B cell (primary cell): ENCODE measurements at regions not wholly inside any gene's neighbourhood (a gene's known extent, or its start where the extent isn't known, plus 50 kb on each side); places are given as distances from the start of the nearest gene placed in this dataset.

Source experiments
- ATAC-seq: fragments of 200-7000 bp; cut with Tn5 transposase; one replicate; pipeline ENCODE4 v1.10.0; 2021; ENCODE audit warnings: low read depth, mild to moderate bottlenecking, moderate number of reproducible peaks, moderate library complexity
- CTCF ChIA-PET: fragments of 350-600 bp; sonication (Branson Sonifier 250); formaldehyde crosslinking; loops from one replicate; lab custom pipeline; 2021; ENCODE audit warnings: antibody characterized with exemption, inconsistent platforms; lab: Charles Lee
- POLR2A ChIA-PET: fragments of 350-600 bp; sonication (Branson Sonifier 250); formaldehyde crosslinking; loops from one replicate; lab custom pipeline; 2021; ENCODE audit warnings: antibody characterized with exemption; lab: Charles Lee
- DNase-seq: peaks from one replicate; pipeline ENCODE4 v3.0.0; 2013
- H2AFZ ChIP-seq: 2 replicates; pipeline ENCODE4 v1.6.1; 2012; ENCODE audit warnings: mild to moderate bottlenecking, low read depth, low read length; ENCODE audit not compliant: insufficient read depth, poor library complexity, severe bottlenecking
- H3K27ac ChIP-seq, 2 donors: 1 replicate in 1 of 2; 2 replicates in 1 of 2; pipeline ENCODE4 v1.5.1; 2012 to 2013; ENCODE audit warnings: low read length in 2 of 2, mild to moderate bottlenecking in 2 of 2, moderate library complexity in 1 of 2
- H3K27me3 ChIP-seq, 4 experiments: fragments of 200-600 bp in 1 of 4; sonication (generic) in 1 of 4; replicated peaks in 1 of 4; 1 replicate in 2 of 4; 2 replicates in 2 of 4; pipeline versions ENCODE4 v1.6.1 to v1.7.0; 2013 to 2016; ENCODE audit warnings: low read length in 3 of 4, mild to moderate bottlenecking in 2 of 4, mixed read lengths in 1 of 4, moderate library complexity in 1 of 4; ENCODE audit not compliant: insufficient read depth in 4 of 4, control insufficient read depth in 3 of 4; ENCODE audit errors: control extremely low read depth in 1 of 4
- H3K36me3 ChIP-seq, 2 experiments: replicated peaks in 1 of 2; 1 replicate in 1 of 2; 2 replicates in 1 of 2; pipeline versions ENCODE4 v1.6.1 to v1.7.1; 2013; ENCODE audit warnings: low read length in 1 of 2; ENCODE audit not compliant: insufficient read depth in 2 of 2, control insufficient read depth in 1 of 2; ENCODE audit errors: control extremely low read depth in 1 of 2, extremely low read depth in 1 of 2
- H3K4me1 ChIP-seq, 2 donors: fragments of 200-600 bp in 1 of 2; sonication (generic) in 1 of 2; 1 replicate in 1 of 2; 2 replicates in 1 of 2; pipeline versions ENCODE4 v1.5.1 to v1.6.1; 2013 to 2017; ENCODE audit warnings: low read length in 2 of 2; ENCODE audit not compliant: control insufficient read depth in 2 of 2, insufficient read depth in 2 of 2
- H3K4me2 ChIP-seq: replicated peaks from 2 replicates; pipeline ENCODE3; 2012; ENCODE audit warnings: mild to moderate bottlenecking, low read depth, low read length; ENCODE audit not compliant: poor library complexity, severe bottlenecking
- H3K4me3 ChIP-seq, 5 experiments: fragments of 200-600 bp in 1 of 5; sonication (generic) in 1 of 5; 1 replicate in 3 of 5; 2 replicates in 2 of 5; pipeline versions ENCODE4 v1.5.1 to v1.7.0; 2011 to 2016; ENCODE audit warnings: low read length in 4 of 5, mild to moderate bottlenecking in 4 of 5, low read depth in 2 of 5, control low read depth in 1 of 5, moderate library complexity in 1 of 5; ENCODE audit not compliant: insufficient read depth in 1 of 5; ENCODE audit errors: control extremely low read depth in 1 of 5, extremely low read depth in 1 of 5
- H3K79me2 ChIP-seq: fragments of 200-600 bp; sonication (generic); one replicate; pipeline ENCODE4 v1.6.0; 2016; ENCODE audit warnings: low read length; ENCODE audit not compliant: control insufficient read depth, insufficient read depth
- H3K9ac ChIP-seq: fragments of 200-600 bp; sonication (generic); 2 replicates; pipeline ENCODE4 v1.6.1; 2017; ENCODE audit warnings: mild to moderate bottlenecking, low read length, moderate library complexity
- H3K9me3 ChIP-seq, 3 donors: one replicate each; pipeline versions ENCODE4 v1.6.1 to v1.7.1; 2013; ENCODE audit warnings: low read length in 2 of 3; ENCODE audit not compliant: control insufficient read depth in 2 of 3, insufficient read depth in 1 of 3; ENCODE audit errors: control extremely low read depth in 1 of 3
- H4K20me1 ChIP-seq: 2 replicates; pipeline ENCODE4 v1.6.0; 2012; ENCODE audit warnings: mild to moderate bottlenecking, low read length; ENCODE audit not compliant: insufficient read depth, control insufficient read depth, poor library complexity, severe bottlenecking
- H3K27ac Mint-ChIP-seq: one replicate; pipeline ENCODE4 v1.8.0; 2021; ENCODE audit warnings: mixed read lengths
- H3K27me3 Mint-ChIP-seq: one replicate; pipeline ENCODE4 v1.8.0; 2021; ENCODE audit warnings: mixed read lengths
- H3K4me1 Mint-ChIP-seq: one replicate; pipeline ENCODE4 v1.8.0; 2021; ENCODE audit warnings: mixed read lengths
- H3K4me3 Mint-ChIP-seq: one replicate; pipeline ENCODE4 v1.8.0; 2021; ENCODE audit warnings: mixed read lengths
- H3K9me3 Mint-ChIP-seq: one replicate; pipeline ENCODE4 v1.8.0; 2022; ENCODE audit warnings: mixed read lengths; ENCODE audit not compliant: insufficient read depth
- EZH2 ChIP-seq: IDR thresholded peaks from 2 replicates; pipeline ENCODE4 v1.6.1; 2012; ENCODE audit warnings: borderline replicate concordance, low read depth, mild to moderate bottlenecking, moderate library complexity, low read length; ENCODE audit not compliant: insufficient read depth, poor library complexity, severe bottlenecking
- WGBS: methylation state at CpG from one replicate; pipeline ENCODE4 v1.1.5; 2013; ENCODE audit warnings: missing lambda C conversion rate; ENCODE audit not compliant: insufficient coverage; 5-methylcytosine and 5-hydroxymethylcytosine counted together
- intact Hi-C: fragments of 100-400 bp; cut with micrococcal nuclease; formaldehyde crosslinking; loops from one replicate; pipeline ENCODE4 v1.10.0; 2022
- TF ChIP-seq, protein P1 (sequence below): fragments of 200-600 bp; IDR thresholded peaks from one replicate; pipeline ENCODE4 v1.8.0; 2022; ENCODE audit warnings: antibody characterized with exemption, mild to moderate bottlenecking

DNA sequence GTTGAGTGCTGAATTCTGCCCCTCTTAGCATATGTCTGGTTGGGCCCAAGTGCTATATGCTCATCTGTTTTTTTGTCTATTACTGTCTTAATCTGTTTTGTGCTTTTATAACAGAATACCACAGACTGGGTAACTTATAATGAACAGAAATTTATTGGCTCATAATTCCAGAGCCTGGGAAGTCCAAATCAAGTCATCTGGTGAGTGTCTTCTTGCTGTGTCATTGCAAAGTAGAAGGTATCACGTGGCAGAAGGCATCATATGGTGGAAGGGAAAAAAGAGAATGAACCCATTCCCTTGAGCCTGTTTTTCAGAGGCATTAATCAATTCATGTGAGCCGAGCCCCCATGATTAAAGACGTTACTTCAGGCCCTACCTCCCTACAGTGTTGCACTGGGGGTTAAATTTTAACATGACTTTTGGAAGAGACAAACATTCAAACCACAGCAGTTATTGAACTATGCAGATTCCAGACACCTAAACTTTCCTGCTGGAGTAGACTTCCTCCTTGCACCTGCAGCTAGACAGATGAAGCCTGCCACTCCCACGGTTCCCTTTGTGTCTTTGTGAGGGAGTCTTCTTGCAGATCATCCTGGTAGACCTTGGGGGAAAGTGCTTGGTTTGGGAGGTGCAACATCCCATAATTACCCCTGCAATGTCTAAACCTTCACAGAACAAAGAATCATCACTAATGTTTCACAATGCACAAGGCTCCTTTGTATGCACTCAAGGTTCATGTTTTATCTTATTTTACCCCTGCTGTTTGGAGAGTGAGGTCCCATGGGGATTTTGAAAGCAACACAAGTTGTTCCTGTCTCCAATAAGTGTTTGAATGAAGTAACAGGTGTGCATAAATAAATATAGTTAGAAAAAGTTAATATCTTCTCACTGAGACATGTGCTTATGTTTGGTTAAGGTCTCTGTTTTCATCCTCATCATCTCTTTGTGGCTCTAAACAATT lies 64.7 kb upstream of the XCR1 start:
- Mint-ChIP-seq H3K9me3 (peaks cover 2% of the 10 kb centered on the region), H3K4me1 (peaks cover 84% of the 10 kb centered on the region), H3K27me3 (no peaks in the 10 kb centered on the region), H3K27ac (peak overlapping the region; percentile 47), H3K4me3 (peak overlapping the region; percentile 43)
- peak; percentile 47 for DNase-seq
- Histone ChIP-seq H3K36me3 (no peaks in the 10 kb centered on the region), H2AFZ (no peak overlapping the region), H3K9ac (peak overlapping the region; percentile 7), H3K27ac (no peak overlapping the region), H4K20me1 (no peaks in the 10 kb centered on the region), H3K4me2 (peak overlapping the region; percentile 50), H3K27me3 (no peaks in the 10 kb centered on the region), H3K79me2 (no peaks in the 10 kb centered on the region), H3K9me3 (peaks cover 0 to 11% (median 5%) of the 10 kb centered on the region in 3 donors), H3K4me1 (peaks cover 76 to 84% of the 10 kb centered on the region in 2 donors), H3K4me3 (no peak overlapping the region)
- intact Hi-C loops, result no loop called here
- no peak for ATAC-seq
- ChIA-PET POLR2A (no interaction called here), CTCF (interaction anchor here (0.7 to 17.4 kb wide), 10 partner anchors 13 to 286 kb away, joined by 3 to 233 read pairs (median 6); partner anchors contain the start of genes CCR1 and CCR5)
- no peak for TF ChIP-seq EZH2
- TF ChIP-seq, protein P1, sequence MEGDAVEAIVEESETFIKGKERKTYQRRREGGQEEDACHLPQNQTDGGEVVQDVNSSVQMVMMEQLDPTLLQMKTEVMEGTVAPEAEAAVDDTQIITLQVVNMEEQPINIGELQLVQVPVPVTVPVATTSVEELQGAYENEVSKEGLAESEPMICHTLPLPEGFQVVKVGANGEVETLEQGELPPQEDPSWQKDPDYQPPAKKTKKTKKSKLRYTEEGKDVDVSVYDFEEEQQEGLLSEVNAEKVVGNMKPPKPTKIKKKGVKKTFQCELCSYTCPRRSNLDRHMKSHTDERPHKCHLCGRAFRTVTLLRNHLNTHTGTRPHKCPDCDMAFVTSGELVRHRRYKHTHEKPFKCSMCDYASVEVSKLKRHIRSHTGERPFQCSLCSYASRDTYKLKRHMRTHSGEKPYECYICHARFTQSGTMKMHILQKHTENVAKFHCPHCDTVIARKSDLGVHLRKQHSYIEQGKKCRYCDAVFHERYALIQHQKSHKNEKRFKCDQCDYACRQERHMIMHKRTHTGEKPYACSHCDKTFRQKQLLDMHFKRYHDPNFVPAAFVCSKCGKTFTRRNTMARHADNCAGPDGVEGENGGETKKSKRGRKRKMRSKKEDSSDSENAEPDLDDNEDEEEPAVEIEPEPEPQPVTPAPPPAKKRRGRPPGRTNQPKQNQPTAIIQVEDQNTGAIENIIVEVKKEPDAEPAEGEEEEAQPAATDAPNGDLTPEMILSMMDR, result no peak
- 67% methylated on average over 1 of the region's 4 CpGs for WGBS

DNA sequence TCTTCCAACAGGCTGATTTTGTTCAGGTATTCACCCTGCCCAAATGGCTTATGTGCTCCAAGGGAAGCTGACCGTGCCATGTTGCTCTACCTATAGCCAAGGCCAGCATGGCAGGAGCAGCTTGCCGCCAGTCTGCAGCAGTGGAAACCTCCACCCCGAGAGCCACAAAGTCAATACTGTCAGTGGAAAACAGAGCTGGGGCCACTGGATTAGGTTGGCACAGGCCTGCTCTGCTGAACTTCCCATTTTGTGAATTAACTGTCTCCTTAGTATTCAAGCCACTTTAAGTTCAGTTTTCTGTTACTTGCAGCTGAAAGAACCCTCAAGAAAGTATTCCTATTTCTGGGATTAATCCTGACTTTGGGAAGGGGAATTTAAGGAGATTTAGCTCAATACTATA lies 63.8 kb upstream of the XCR1 start:
- TF ChIP-seq, protein P1, result no peak
- ChIA-PET CTCF (interaction anchor here (0.5 to 17.4 kb wide), 7 partner anchors 12 to 538 kb away, joined by 3 to 233 read pairs (median 7); partner anchors contain the start of genes CCR1 and CCR5), POLR2A (no interaction called here)
- intact Hi-C loops, result no loop called here
- DNase-seq (no peak), ATAC-seq (no peak)
- no peaks in the 10 kb centered on the region for H3K36me3 ChIP-seq
- no peaks in the 10 kb centered on the region for H4K20me1 ChIP-seq
- H2AFZ ChIP-seq, result no peak overlapping the region
- WGBS, result 82% methylated on average over 3 of the region's 3 CpGs
- no peak overlapping the region for H3K4me2 ChIP-seq
- Mint-ChIP-seq H3K4me3 (no peak overlapping the region), H3K9me3 (peaks cover 2% of the 10 kb centered on the region), H3K27ac (no peak overlapping the region), H3K27me3 (no peaks in the 10 kb centered on the region), H3K4me1 (peaks cover 74% of the 10 kb centered on the region)
- no peak overlapping the region for H3K4me3 ChIP-seq
- no peaks in the 10 kb centered on the region for H3K27me3 ChIP-seq
- no peak overlapping the region for H3K9ac ChIP-seq
- H3K9me3 ChIP-seq, result peaks cover 0 to 11% (median 5%) of the 10 kb centered on the region in 3 donors
- peaks cover 67 to 74% of the 10 kb centered on the region in 2 donors for H3K4me1 ChIP-seq
- H3K27ac ChIP-seq, result no peak overlapping the region
- H3K79me2 ChIP-seq, result no peaks in the 10 kb centered on the region
